Muscle of back (tissue), 3 donors: ENCODE measurements at regions not wholly inside any gene's neighbourhood (a gene's known extent, or its start where the extent isn't known, plus 50 kb on each side); places are given as distances from the start of the nearest gene placed in this dataset.
A peak's percentile ranks its signal among the peaks of the same experiment; 100 is the strongest.

Source experiments
- DNase-seq, 3 donors: peaks; one replicate each; pipeline versions ENCODE4 v3.0.0 to v3.0.0-alpha.2; 2013

- no peak for DNase-seq
Measured at GRCh38 chr13:39233519-39233918, 195.3 kb downstream of the NHLRC3 start.

GRCh38 chr13:39244561-39245230 lies 206.4 kb downstream of the NHLRC3 start:
- DNase-seq: no peak

GRCh38 chr13:39245688-39246087 lies 207.4 kb downstream of the NHLRC3 start:
- DNase-seq: no peak

GRCh38 chr13:39249982-39250381 lies 211.7 kb downstream of the NHLRC3 start:
- no peak for DNase-seq

- DNase-seq: no peak
Measured at GRCh38 chr13:39250440-39250839, 212.2 kb downstream of the NHLRC3 start.

- no peak for DNase-seq
Measured at GRCh38 chr13:39251340-39251739, 213.1 kb downstream of the NHLRC3 start.

GRCh38 chr13:39253774-39254173 lies 215.5 kb downstream of the NHLRC3 start:
- peak; percentile 71 to 86 (median 71) for DNase-seq

- no peak for DNase-seq
Measured at GRCh38 chr13:39254601-39255000, 216.3 kb downstream of the NHLRC3 start.

- peak in 1 of 3 donors; percentile 17 for DNase-seq
Measured at GRCh38 chr13:39257642-39258041, 219.4 kb downstream of the NHLRC3 start.

- peak in 1 of 3 donors; percentile 21 for DNase-seq
Measured at GRCh38 chr13:39259371-39260140, 221.3 kb downstream of the NHLRC3 start.

GRCh38 chr13:39263033-39263432 lies 224.8 kb downstream of the NHLRC3 start:
- peak in 2 of 3 donors; percentile 40 to 64 for DNase-seq

GRCh38 chr13:39263531-39263930 lies 225.3 kb downstream of the NHLRC3 start:
- no peak for DNase-seq

- no peak for DNase-seq
Measured at GRCh38 chr13:39266426-39266825, 228.2 kb downstream of the NHLRC3 start.

- no peak for DNase-seq
Measured at GRCh38 chr13:39268398-39268797, 230.1 kb downstream of the NHLRC3 start.

- no peak for DNase-seq
Measured at GRCh38 chr13:39269004-39269403, 230.7 kb downstream of the NHLRC3 start.

- no peak for DNase-seq
Measured at GRCh38 chr13:39269411-39269810, 231.2 kb downstream of the NHLRC3 start.

- no peak for DNase-seq
Measured at GRCh38 chr13:39272994-39273393, 234.7 kb downstream of the NHLRC3 start.

GRCh38 chr13:39273953-39274738 lies 235.9 kb downstream of the NHLRC3 start:
- DNase-seq: peak in 1 of 3 donors; percentile 43

GRCh38 chr13:39274739-39275325 lies 236.6 kb downstream of the NHLRC3 start:
- no peak for DNase-seq

GRCh38 chr13:39279077-39279476 lies 240.8 kb downstream of the NHLRC3 start:
- no peak for DNase-seq

- no peak for DNase-seq
Measured at GRCh38 chr13:39281539-39282150, 243.4 kb downstream of the NHLRC3 start.
